Fibroblast of villous mesenchyme (primary cell): ENCODE measurements at regions not wholly inside any gene's neighbourhood (a gene's known extent, or its start where the extent isn't known, plus 50 kb on each side); places are given as distances from the start of the nearest gene placed in this dataset.

ENCODE experiments used
- DNase-seq: peaks from one replicate; pipeline ENCODE4 v3.0.0-alpha.2; 2010; ENCODE audit warnings: low read depth
- H3K4me3 ChIP-seq: 2 replicates; pipeline ENCODE4 v1.5.1; 2011; ENCODE audit warnings: low read depth, mild to moderate bottlenecking, low read length
- CTCF ChIP-seq: IDR thresholded peaks from 2 replicates; pipeline ENCODE4 v1.5.1; 2012; ENCODE audit warnings: low read depth, mild to moderate bottlenecking, low read length; ENCODE audit not compliant: insufficient read depth

- H3K4me3 ChIP-seq = no peak overlapping the region
- DNase-seq = no peak
- TF ChIP-seq CTCF = no peak
Observed at GRCh38 chr16:73846356-73846755, 450.3 kb upstream of the PSMD7 start.

- TF ChIP-seq CTCF = no peak
- H3K4me3 ChIP-seq = no peak overlapping the region
- no peak for DNase-seq
Observed at GRCh38 chr16:73846007-73846330, 450.6 kb upstream of the PSMD7 start.

GRCh38 chr16:73845238-73846006, 451.2 kb upstream of the PSMD7 start:
- no peak for DNase-seq
- no peak overlapping the region for H3K4me3 ChIP-seq
- TF ChIP-seq CTCF = no peak

GRCh38 chr16:73840728-73841127, 455.9 kb upstream of the PSMD7 start:
- no peak for TF ChIP-seq CTCF
- no peak for DNase-seq
- no peak overlapping the region for H3K4me3 ChIP-seq

- no peak overlapping the region for H3K4me3 ChIP-seq
- TF ChIP-seq CTCF = no peak
- DNase-seq = no peak
Observed at GRCh38 chr16:73831220-73831619, 465.4 kb upstream of the PSMD7 start.

GRCh38 chr16:73823205-73823849, 473.3 kb upstream of the PSMD7 start:
- H3K4me3 ChIP-seq = no peak overlapping the region
- no peak for TF ChIP-seq CTCF
- no peak for DNase-seq
